Ectodermal cell (in vitro differentiated cells): ENCODE measurements at regions not wholly inside any gene's neighbourhood (a gene's known extent, or its start where the extent isn't known, plus 50 kb on each side); places are given as distances from the start of the nearest gene placed in this dataset.

Experiments used
- H3K27ac ChIP-seq: 2 replicates; pipeline ENCODE4 v1.7.0; 2013; ENCODE audit warnings: mild to moderate bottlenecking, low read depth, low read length; ENCODE audit not compliant: insufficient read depth, poor library complexity, severe bottlenecking
- H3K27me3 ChIP-seq: 2 replicates; pipeline ENCODE4 v1.7.0; 2013; ENCODE audit warnings: mild to moderate bottlenecking, low read length; ENCODE audit not compliant: insufficient read depth, control insufficient read depth, poor library complexity, severe bottlenecking
- H3K36me3 ChIP-seq: one replicate; pipeline ENCODE4 v1.7.0; 2013; ENCODE audit warnings: low read length; ENCODE audit not compliant: control insufficient read depth, insufficient read depth
- H3K4me1 ChIP-seq: one replicate; pipeline ENCODE4 v1.7.0; 2013; ENCODE audit warnings: low read length; ENCODE audit not compliant: control insufficient read depth, insufficient read depth
- H3K4me3 ChIP-seq: 2 replicates; pipeline ENCODE4 v1.7.0; 2013; ENCODE audit warnings: low read depth, low read length, control low read depth; ENCODE audit not compliant: insufficient read depth
- H3K9me3 ChIP-seq: 2 replicates; pipeline ENCODE4 v1.7.0; 2013; ENCODE audit warnings: mild to moderate bottlenecking, low read length, moderate library complexity; ENCODE audit not compliant: control insufficient read depth
- WGBS, 2 experiments: methylation state at CpG; one replicate each; pipeline ENCODE4 v1.1.7; 2013; ENCODE audit warnings: missing lambda C conversion rate in 2 of 2; 5-methylcytosine and 5-hydroxymethylcytosine counted together

- H3K4me3 ChIP-seq, result no peak overlapping the region
- no peaks in the 10 kb centered on the region for H3K36me3 ChIP-seq
- WGBS, 2 experiments, result 81 to 99% methylated on average over 5 to 6 of the region's 6 CpGs
- H3K27me3 ChIP-seq, result no peaks in the 10 kb centered on the region
- no peaks in the 10 kb centered on the region for H3K9me3 ChIP-seq
- peaks cover 8% of the 10 kb centered on the region for H3K4me1 ChIP-seq
- H3K27ac ChIP-seq, result no peak overlapping the region
Observed at GRCh38 chr10:88039496-88040200, 176.2 kb downstream of the PTEN start.

GRCh38 chr10:88041243-88042159, 178.1 kb downstream of the PTEN start:
- Histone ChIP-seq H3K4me3 (no peak overlapping the region), H3K4me1 (peaks cover 8% of the 10 kb centered on the region), H3K27ac (no peak overlapping the region), H3K9me3 (no peaks in the 10 kb centered on the region), H3K27me3 (no peaks in the 10 kb centered on the region), H3K36me3 (no peaks in the 10 kb centered on the region)
- WGBS, 2 experiments, result 95 to 96% methylated on average over 11 of the region's 11 CpGs

- H3K4me1 ChIP-seq, result peaks cover 8% of the 10 kb centered on the region
- H3K27ac ChIP-seq, result peak overlapping the region; percentile 44
- no peaks in the 10 kb centered on the region for H3K27me3 ChIP-seq
- 77 to 79% methylated on average over 19 of the region's 19 CpGs for WGBS, 2 experiments
- H3K4me3 ChIP-seq, result no peak overlapping the region
- H3K9me3 ChIP-seq, result no peaks in the 10 kb centered on the region
- H3K36me3 ChIP-seq, result no peaks in the 10 kb centered on the region
Observed at GRCh38 chr10:88042160-88043100, 179.0 kb downstream of the PTEN start.

GRCh38 chr10:88045096-88045495, 181.7 kb downstream of the PTEN start:
- Histone ChIP-seq H3K4me1 (peaks cover 8% of the 10 kb centered on the region), H3K27me3 (no peaks in the 10 kb centered on the region), H3K27ac (no peak overlapping the region), H3K9me3 (no peaks in the 10 kb centered on the region), H3K36me3 (no peaks in the 10 kb centered on the region), H3K4me3 (no peak overlapping the region)
- 94 to 97% methylated on average over 5 of the region's 5 CpGs for WGBS, 2 experiments

GRCh38 chr10:88045656-88046415, 182.4 kb downstream of the PTEN start:
- H3K9me3 ChIP-seq, result no peaks in the 10 kb centered on the region
- H3K4me1 ChIP-seq, result peaks cover 8% of the 10 kb centered on the region
- H3K27ac ChIP-seq, result no peak overlapping the region
- H3K36me3 ChIP-seq, result no peaks in the 10 kb centered on the region
- H3K27me3 ChIP-seq, result no peaks in the 10 kb centered on the region
- H3K4me3 ChIP-seq, result no peak overlapping the region
- 76 to 88% methylated on average over 5 of the region's 5 CpGs for WGBS, 2 experiments

GRCh38 chr10:88047579-88047978, 184.2 kb downstream of the PTEN start:
- Histone ChIP-seq H3K4me3 (no peak overlapping the region), H3K27ac (no peak overlapping the region), H3K9me3 (no peaks in the 10 kb centered on the region), H3K4me1 (peaks cover 3% of the 10 kb centered on the region), H3K27me3 (no peaks in the 10 kb centered on the region), H3K36me3 (no peaks in the 10 kb centered on the region)

GRCh38 chr10:88048312-88048711, 184.9 kb downstream of the PTEN start:
- no peaks in the 10 kb centered on the region for H3K4me1 ChIP-seq
- H3K27ac ChIP-seq, result no peak overlapping the region
- no peak overlapping the region for H3K4me3 ChIP-seq
- no peaks in the 10 kb centered on the region for H3K9me3 ChIP-seq
- H3K36me3 ChIP-seq, result no peaks in the 10 kb centered on the region
- H3K27me3 ChIP-seq, result no peaks in the 10 kb centered on the region
- 82 to 100% methylated on average over 1 of the region's 1 CpG for WGBS, 2 experiments

- no peaks in the 10 kb centered on the region for H3K4me1 ChIP-seq
- 100% methylated on average over 1 of the region's 3 CpGs for WGBS, 2 experiments
- no peak overlapping the region for H3K27ac ChIP-seq
- no peaks in the 10 kb centered on the region for H3K27me3 ChIP-seq
- no peak overlapping the region for H3K4me3 ChIP-seq
- H3K9me3 ChIP-seq, result no peaks in the 10 kb centered on the region
- H3K36me3 ChIP-seq, result no peaks in the 10 kb centered on the region
Observed at GRCh38 chr10:88049204-88049603, 185.8 kb downstream of the PTEN start.

- H3K4me3 ChIP-seq, result no peak overlapping the region
- H3K36me3 ChIP-seq, result no peaks in the 10 kb centered on the region
- H3K27ac ChIP-seq, result no peak overlapping the region
- H3K4me1 ChIP-seq, result no peaks in the 10 kb centered on the region
- H3K27me3 ChIP-seq, result no peaks in the 10 kb centered on the region
- H3K9me3 ChIP-seq, result no peaks in the 10 kb centered on the region
- 92 to 100% methylated on average over 1 of the region's 1 CpG for WGBS, 2 experiments
Observed at GRCh38 chr10:88057720-88058119, 194.3 kb downstream of the PTEN start.
